Neural progenitor cell (in vitro differentiated cells): ENCODE measurements at regions not wholly inside any gene's neighbourhood (a gene's known extent, or its start where the extent isn't known, plus 50 kb on each side); places are given as distances from the start of the nearest gene placed in this dataset.

Experiments
- DNase-seq: peaks from one replicate; pipeline ENCODE4 v3.0.0-alpha.2; 2016; ENCODE audit warnings: low spot score
- H2AFZ ChIP-seq: fragments of 200-600 bp; sonication (generic); replicated peaks from 2 replicates; pipeline ENCODE4 v1.6.1; 2016; ENCODE audit warnings: antibody characterized with exemption
- H3F3A ChIP-seq: fragments of 200-600 bp; sonication (generic); 2 replicates; pipeline ENCODE4 v1.6.1; 2016; ENCODE audit warnings: antibody characterized with exemption, low read depth
- H3K27ac ChIP-seq: fragments of 200-600 bp; sonication (generic); 2 replicates; pipeline ENCODE4 v1.5.1; 2016; ENCODE audit warnings: mild to moderate bottlenecking
- H3K27me3 ChIP-seq: fragments of 200-600 bp; sonication (generic); 2 replicates; pipeline ENCODE4 v1.6.1; 2016; ENCODE audit warnings: mild to moderate bottlenecking, moderate library complexity
- H3K36me3 ChIP-seq: fragments of 200-600 bp; sonication (generic); 2 replicates; pipeline ENCODE4 v1.5.1; 2016
- H3K4me1 ChIP-seq: fragments of 200-600 bp; sonication (generic); 2 replicates; pipeline ENCODE4 v1.6.1; 2016; ENCODE audit warnings: mixed run types
- H3K4me2 ChIP-seq: fragments of 200-600 bp; sonication (generic); 2 replicates; pipeline ENCODE4 v1.6.1; 2016
- H3K4me3 ChIP-seq: fragments of 200-600 bp; sonication (generic); 2 replicates; pipeline ENCODE4 v1.5.1; 2016
- H3K79me2 ChIP-seq: fragments of 200-600 bp; sonication (generic); 2 replicates; pipeline ENCODE4 v1.6.1; 2016; ENCODE audit warnings: low read depth
- H3K9ac ChIP-seq: fragments of 200-600 bp; sonication (generic); 2 replicates; pipeline ENCODE4 v1.6.1; 2016
- H3K9me3 ChIP-seq: fragments of 200-600 bp; sonication (generic); 2 replicates; pipeline ENCODE4 v1.5.1; 2016; ENCODE audit warnings: low read depth
- H4K20me1 ChIP-seq: fragments of 200-600 bp; sonication (generic); 2 replicates; pipeline ENCODE4 v1.6.1; 2016; ENCODE audit warnings: low read depth
- H3K27ac Mint-ChIP-seq: 3 replicates; pipeline ENCODE4 v1.8.0; 2021; ENCODE audit warnings: mixed read lengths
- H3K27me3 Mint-ChIP-seq: 2 replicates; pipeline ENCODE4 v1.8.0; 2022; ENCODE audit warnings: low read depth, mild to moderate bottlenecking, inconsistent platforms, moderate library complexity, mixed read lengths; ENCODE audit not compliant: insufficient read depth
- H3K36me3 Mint-ChIP-seq: 3 replicates; pipeline ENCODE4 v1.8.0; 2021; ENCODE audit warnings: mixed read lengths
- H3K4me1 Mint-ChIP-seq: 3 replicates; pipeline ENCODE4 v1.8.0; 2021; ENCODE audit warnings: mixed read lengths
- H3K4me3 Mint-ChIP-seq: 3 replicates; pipeline ENCODE4 v1.8.0; 2021; ENCODE audit warnings: mild to moderate bottlenecking, moderate library complexity, mixed read lengths
- H3K9me3 Mint-ChIP-seq: 3 replicates; pipeline ENCODE4 v1.8.0; 2020; ENCODE audit warnings: mixed read lengths
- CTCF ChIP-seq: fragments of 200-600 bp; sonication (generic); IDR thresholded peaks from 2 replicates; pipeline ENCODE4 v1.5.1; 2017; ENCODE audit warnings: antibody characterized with exemption, mild to moderate bottlenecking
- EZH2 ChIP-seq: fragments of 200-600 bp; sonication (generic); IDR thresholded peaks from 2 replicates; pipeline ENCODE4 v1.6.1; 2017; ENCODE audit warnings: antibody characterized with exemption, mild to moderate bottlenecking, moderate library complexity
- EZH2phosphoT487 ChIP-seq: fragments of 200-600 bp; sonication (generic); IDR thresholded peaks from 2 replicates; pipeline ENCODE4 v1.6.1; 2017; ENCODE audit warnings: antibody characterized with exemption

- H4K20me1 ChIP-seq, result no peaks in the 10 kb centered on the region
- Mint-ChIP-seq H3K27ac (no peak overlapping the region), H3K4me1 (no peaks in the 10 kb centered on the region), H3K36me3 (no peaks in the 10 kb centered on the region), H3K4me3 (no peak overlapping the region), H3K27me3 (no peaks in the 10 kb centered on the region), H3K9me3 (no peaks in the 10 kb centered on the region)
- no peaks in the 10 kb centered on the region for H3K36me3 ChIP-seq
- no peak overlapping the region for H3K4me3 ChIP-seq
- no peak overlapping the region for H3K9ac ChIP-seq
- H3F3A ChIP-seq, result no peaks in the 10 kb centered on the region
- no peak overlapping the region for H2AFZ ChIP-seq
- no peak for DNase-seq
- H3K79me2 ChIP-seq, result no peaks in the 10 kb centered on the region
- H3K4me2 ChIP-seq, result no peak overlapping the region
- no peaks in the 10 kb centered on the region for H3K4me1 ChIP-seq
- no peaks in the 10 kb centered on the region for H3K27me3 ChIP-seq
- no peak overlapping the region for H3K27ac ChIP-seq
- H3K9me3 ChIP-seq, result no peaks in the 10 kb centered on the region
- no peak for TF ChIP-seq EZH2
- TF ChIP-seq EZH2phosphoT487, result no peak
- no peak for TF ChIP-seq CTCF
These were observed 440.9 kb downstream of the RFC3 start for GRCh38 chr13:34258646-34259386.

- no peak for TF ChIP-seq CTCF
- no peak for TF ChIP-seq EZH2
- no peak for TF ChIP-seq EZH2phosphoT487
- no peak overlapping the region for H3K27ac Mint-ChIP-seq
These were observed 445.7 kb downstream of the RFC3 start for GRCh38 chr13:34263681-34264080.

GRCh38 chr13:34265046-34265679, 447.2 kb downstream of the RFC3 start:
- H3K36me3 ChIP-seq, result no peaks in the 10 kb centered on the region
- H3K36me3 Mint-ChIP-seq, result no peaks in the 10 kb centered on the region
- H3K9me3 ChIP-seq, result no peaks in the 10 kb centered on the region
- no peaks in the 10 kb centered on the region for H4K20me1 ChIP-seq
- no peaks in the 10 kb centered on the region for H3F3A ChIP-seq
- peaks cover 3% of the 10 kb centered on the region for H3K4me1 Mint-ChIP-seq
- no peak overlapping the region for H3K4me2 ChIP-seq
- H3K27ac ChIP-seq, result no peak overlapping the region
- no peak overlapping the region for H2AFZ ChIP-seq
- H3K4me3 Mint-ChIP-seq, result no peak overlapping the region
- H3K9me3 Mint-ChIP-seq, result no peaks in the 10 kb centered on the region
- no peak for DNase-seq
- no peaks in the 10 kb centered on the region for H3K27me3 ChIP-seq
- no peak overlapping the region for H3K27ac Mint-ChIP-seq
- no peaks in the 10 kb centered on the region for H3K79me2 ChIP-seq
- peaks cover 13% of the 10 kb centered on the region for H3K4me1 ChIP-seq
- TF ChIP-seq CTCF (no peak), EZH2phosphoT487 (no peak), EZH2 (no peak)
- no peak overlapping the region for H3K4me3 ChIP-seq
- H3K27me3 Mint-ChIP-seq, result no peaks in the 10 kb centered on the region
- H3K9ac ChIP-seq, result no peak overlapping the region

More at GRCh38 chr13:34263681-34264080, 445.7 kb downstream of the RFC3 start:
- H3K9me3 ChIP-seq, result no peaks in the 10 kb centered on the region
- H3K27me3 Mint-ChIP-seq, result no peaks in the 10 kb centered on the region
- no peaks in the 10 kb centered on the region for H3K27me3 ChIP-seq
- no peak overlapping the region for H3K27ac ChIP-seq
- no peak overlapping the region for H2AFZ ChIP-seq
- no peaks in the 10 kb centered on the region for H3F3A ChIP-seq
- H3K4me3 ChIP-seq, result no peak overlapping the region
- no peaks in the 10 kb centered on the region for H3K36me3 Mint-ChIP-seq
- H4K20me1 ChIP-seq, result no peaks in the 10 kb centered on the region
- no peaks in the 10 kb centered on the region for H3K4me1 ChIP-seq
- no peaks in the 10 kb centered on the region for H3K79me2 ChIP-seq
- H3K9me3 Mint-ChIP-seq, result no peaks in the 10 kb centered on the region
- no peaks in the 10 kb centered on the region for H3K36me3 ChIP-seq
- DNase-seq, result no peak
- H3K4me1 Mint-ChIP-seq, result no peaks in the 10 kb centered on the region
- no peak overlapping the region for H3K9ac ChIP-seq
- H3K4me2 ChIP-seq, result no peak overlapping the region
- H3K4me3 Mint-ChIP-seq, result no peak overlapping the region
